GM18870 (cell line): ENCODE measurements at regions not wholly inside any gene's neighbourhood (a gene's known extent, or its start where the extent isn't known, plus 50 kb on each side); places are given as distances from the start of the nearest gene placed in this dataset.
"Not testable (repeated sequence)": the region's sequence is repeated elsewhere in the genome, so short reads cannot be mapped to it uniquely, and the experiment has no call there.

Experiments
- ATAC-seq: cut with Tn5 transposase; IDR thresholded peaks from one replicate; pipeline ENCODE4 v1.9.1; 2021; ENCODE audit warnings: moderate library complexity; ENCODE audit not compliant: unreplicated experiment

- ATAC-seq = no peak
Observed at GRCh38 chr15:100766243-100767000, 113.2 kb upstream of the ALDH1A3 start.

GRCh38 chr15:100767001-100767825 is 112.4 kb upstream of the ALDH1A3 start:
- no peak for ATAC-seq

- ATAC-seq = no peak
Observed at GRCh38 chr15:100768501-100768931, 111.1 kb upstream of the ALDH1A3 start.

GRCh38 chr15:100769043-100769974 is 110.3 kb upstream of the ALDH1A3 start:
- no peak for ATAC-seq

- no peak for ATAC-seq
Observed at GRCh38 chr15:100769975-100770340, 109.7 kb upstream of the ALDH1A3 start.

GRCh38 chr15:100770661-100771584 is 108.7 kb upstream of the ALDH1A3 start:
- ATAC-seq = no peak

- no peak for ATAC-seq
Observed at GRCh38 chr15:100771746-100772145, 107.9 kb upstream of the ALDH1A3 start.

- no peak for ATAC-seq
Observed at GRCh38 chr15:100772478-100772877, 107.2 kb upstream of the ALDH1A3 start.

- no peak for ATAC-seq
Observed at GRCh38 chr15:100772892-100773520, 106.6 kb upstream of the ALDH1A3 start.

GRCh38 chr15:100774044-100774443 is 105.6 kb upstream of the ALDH1A3 start:
- ATAC-seq = not testable (repeated sequence)

- ATAC-seq = no peak
Observed at GRCh38 chr15:100775581-100776185, 103.9 kb upstream of the ALDH1A3 start.

GRCh38 chr15:100777821-100778220 is 101.8 kb upstream of the ALDH1A3 start:
- ATAC-seq = no peak

GRCh38 chr15:100778831-100779288 is 100.8 kb upstream of the ALDH1A3 start:
- no peak for ATAC-seq

- no peak for ATAC-seq
Observed at GRCh38 chr15:100779331-100780207, 100.1 kb upstream of the ALDH1A3 start.

GRCh38 chr15:100780208-100780800 is 99.3 kb upstream of the ALDH1A3 start:
- ATAC-seq = no peak

GRCh38 chr15:100781061-100781960 is 98.3 kb upstream of the ALDH1A3 start:
- no peak for ATAC-seq
